ENCODE measurements at regions not wholly inside any gene's neighbourhood (a gene's known extent, or its start where the extent isn't known, plus 50 kb on each side); places are given as distances from the start of the nearest gene placed in this dataset.

DNA sequence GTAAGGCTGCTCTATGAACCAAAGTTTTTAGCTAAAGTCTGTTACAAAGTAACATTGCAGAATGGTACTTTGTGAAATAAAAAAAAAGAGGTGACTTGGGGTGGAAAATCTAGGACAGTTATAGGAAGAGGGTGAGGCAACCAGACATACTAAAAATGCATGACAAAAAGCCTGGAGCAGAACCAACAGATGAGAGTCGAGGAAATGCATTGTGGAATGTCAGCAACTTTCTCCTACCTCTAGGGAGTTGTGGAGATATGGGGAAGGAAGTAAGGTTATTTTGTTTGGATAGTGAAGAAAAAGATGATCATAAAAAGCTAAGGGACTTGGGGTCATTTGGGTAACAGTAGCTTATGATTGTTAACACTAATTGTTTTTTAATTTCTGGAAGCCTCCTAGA lies 295.6 kb downstream of the S1PR1 start:
- TF ChIP-seq CTCF (IDR thresholded peaks at IDR 0.05) (no peak), POLR2A (IDR thresholded peaks at IDR 0.05; ENCODE audit: low read depth) (no peak)
